Testis (tissue), 2 donors: ENCODE measurements at regions not wholly inside any gene's neighbourhood (a gene's known extent, or its start where the extent isn't known, plus 50 kb on each side); places are given as distances from the start of the nearest gene placed in this dataset.

ENCODE experiments used
- POLR2A ChIP-seq: fragments of 450-650 bp; IDR thresholded peaks from one replicate; pipeline ENCODE4 v1.6.1; 2017; ENCODE audit warnings: antibody characterized with exemption, mild to moderate bottlenecking, moderate library complexity
- TF ChIP-seq, protein P1 (sequence below), 3 experiments: fragments of 450-650 bp in 2 of 3; fragments of 200-600 bp in 1 of 3; sonication (generic) in 1 of 3; IDR thresholded peaks; one replicate each; pipeline ENCODE4 v1.5.1; 2016 to 2019; ENCODE audit warnings: antibody characterized with exemption in 3 of 3, mild to moderate bottlenecking in 2 of 3, moderate library complexity in 1 of 3

DNA sequence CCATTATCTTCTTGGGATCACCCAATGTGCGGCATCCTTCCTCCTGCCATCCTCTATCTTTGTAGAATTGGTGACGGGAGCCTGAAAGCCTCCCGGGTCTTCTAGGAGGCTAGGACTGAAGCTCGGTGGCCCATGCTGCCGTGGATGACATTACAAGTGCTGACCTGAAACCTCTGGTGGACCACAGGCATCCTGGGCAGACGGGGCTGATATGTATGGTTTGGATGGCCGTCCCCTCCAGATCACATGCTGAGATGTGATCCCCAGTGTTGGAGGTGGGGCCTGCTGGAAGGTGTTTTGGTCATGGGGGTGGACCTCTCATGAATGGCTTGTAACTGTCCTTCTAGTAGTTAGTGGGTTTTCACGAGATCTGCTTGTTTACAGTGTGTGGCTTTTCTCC lies 1525.8 kb downstream of the BRD1 start:
- TF ChIP-seq, protein P1, sequence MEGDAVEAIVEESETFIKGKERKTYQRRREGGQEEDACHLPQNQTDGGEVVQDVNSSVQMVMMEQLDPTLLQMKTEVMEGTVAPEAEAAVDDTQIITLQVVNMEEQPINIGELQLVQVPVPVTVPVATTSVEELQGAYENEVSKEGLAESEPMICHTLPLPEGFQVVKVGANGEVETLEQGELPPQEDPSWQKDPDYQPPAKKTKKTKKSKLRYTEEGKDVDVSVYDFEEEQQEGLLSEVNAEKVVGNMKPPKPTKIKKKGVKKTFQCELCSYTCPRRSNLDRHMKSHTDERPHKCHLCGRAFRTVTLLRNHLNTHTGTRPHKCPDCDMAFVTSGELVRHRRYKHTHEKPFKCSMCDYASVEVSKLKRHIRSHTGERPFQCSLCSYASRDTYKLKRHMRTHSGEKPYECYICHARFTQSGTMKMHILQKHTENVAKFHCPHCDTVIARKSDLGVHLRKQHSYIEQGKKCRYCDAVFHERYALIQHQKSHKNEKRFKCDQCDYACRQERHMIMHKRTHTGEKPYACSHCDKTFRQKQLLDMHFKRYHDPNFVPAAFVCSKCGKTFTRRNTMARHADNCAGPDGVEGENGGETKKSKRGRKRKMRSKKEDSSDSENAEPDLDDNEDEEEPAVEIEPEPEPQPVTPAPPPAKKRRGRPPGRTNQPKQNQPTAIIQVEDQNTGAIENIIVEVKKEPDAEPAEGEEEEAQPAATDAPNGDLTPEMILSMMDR (IDR thresholded peaks at IDR 0.05): no peak
- no peak for TF ChIP-seq POLR2A
